Lung (tissue), 11 donors: ENCODE measurements at regions not wholly inside any gene's neighbourhood (a gene's known extent, or its start where the extent isn't known, plus 50 kb on each side); places are given as distances from the start of the nearest gene placed in this dataset.
A peak's percentile ranks its signal among the peaks of the same experiment; 100 is the strongest.

Source experiments
- ATAC-seq: fragments of 200-7000 bp; cut with Tn5 transposase; one replicate; pipeline ENCODE4 v1.9.1; 2020; ENCODE audit warnings: moderate number of reproducible peaks; ENCODE audit not compliant: insufficient read depth, low FRiP score
- DNase-seq, 3 donors: peaks; one replicate each; pipeline ENCODE4 v3.0.0-alpha.2; 2013 to 2017
- H3K27ac ChIP-seq, 2 donors: one replicate each; pipeline ENCODE4 v1.5.1; 2013; ENCODE audit warnings: mild to moderate bottlenecking in 2 of 2, moderate library complexity in 2 of 2, control low read depth in 1 of 2, inconsistent platforms in 1 of 2, low read depth in 1 of 2, low read length in 1 of 2
- H3K27me3 ChIP-seq, 3 donors: one replicate each; pipeline ENCODE4 v1.5.1; 2013; ENCODE audit warnings: low read length in 2 of 3; ENCODE audit not compliant: control insufficient read depth in 3 of 3, insufficient read depth in 3 of 3
- H3K36me3 ChIP-seq, 4 donors: one replicate each; pipeline ENCODE4 v1.5.1; 2013; ENCODE audit warnings: low read length in 4 of 4, mild to moderate bottlenecking in 1 of 4, moderate library complexity in 1 of 4; ENCODE audit not compliant: control insufficient read depth in 4 of 4, insufficient read depth in 4 of 4
- H3K4me1 ChIP-seq, 5 donors: one replicate each; pipeline ENCODE4 v1.5.1; 2013; ENCODE audit warnings: low read length in 5 of 5, mild to moderate bottlenecking in 2 of 5, moderate library complexity in 1 of 5; ENCODE audit not compliant: control insufficient read depth in 5 of 5, insufficient read depth in 5 of 5
- H3K4me3 ChIP-seq: one replicate; pipeline ENCODE4 v1.5.1; 2013; ENCODE audit warnings: mild to moderate bottlenecking, control low read depth, moderate library complexity
- H3K9ac ChIP-seq, 2 donors: one replicate each; pipeline ENCODE4 v1.5.1; 2013; ENCODE audit warnings: low read length in 2 of 2, control low read depth in 1 of 2; ENCODE audit not compliant: insufficient read depth in 1 of 2
- H3K9me3 ChIP-seq, 4 donors: one replicate each; pipeline ENCODE4 v1.5.1; 2013; ENCODE audit warnings: low read length in 3 of 4, mild to moderate bottlenecking in 1 of 4, moderate library complexity in 1 of 4; ENCODE audit not compliant: control insufficient read depth in 4 of 4, insufficient read depth in 3 of 4
- WGBS, 2 donors: extraction: QIAGEN DNeasy Blood & Tissue Kit; methylation state at CpG; one replicate each; pipeline ENCODE4 v1.1.7; 2013; 5-methylcytosine and 5-hydroxymethylcytosine counted together
- TF ChIP-seq, protein P1 (sequence below): IDR thresholded peaks from 2 replicates; pipeline ENCODE4 v1.5.1; 2012; ENCODE audit warnings: mild to moderate bottlenecking; ENCODE audit errors: control extremely low read depth, extremely low read depth
- donor health status: control.
- donor health status: control.
- donor health status: Bipolar disorder and iron deficiency.
- donor health status: healthy.
- donor health status: DM: yes; HTN: yes; CAD: no.

DNA sequence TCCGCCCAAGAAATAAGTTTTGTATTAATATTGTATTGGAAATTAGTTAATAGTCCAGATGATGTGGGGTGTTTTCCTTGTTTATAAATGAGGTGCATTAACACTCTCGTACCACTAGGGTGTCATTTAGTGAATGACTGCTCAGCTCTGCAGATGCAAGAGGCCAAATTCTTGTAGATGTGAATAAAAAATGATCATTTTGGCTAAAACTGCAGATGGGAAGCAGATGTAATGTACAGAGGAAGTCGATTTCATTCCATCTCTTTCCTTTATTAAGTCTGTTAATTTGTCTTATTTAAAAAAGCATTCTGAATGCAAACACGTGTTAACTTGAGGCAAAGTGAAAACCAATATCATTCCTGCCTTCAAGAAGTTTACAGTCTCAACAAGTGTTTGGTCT is 108.1 kb downstream of the DHX15 start:
- ATAC-seq (no peak), DNase-seq (peak in 2 of 3 donors; percentile 32 to 39)
- Histone ChIP-seq H3K9ac (no peak overlapping the region), H3K9me3 (peaks cover 0 to 2% (median 0%) of the 10 kb centered on the region in 4 donors), H3K4me1 (peaks cover 0 to 20% (median 5%) of the 10 kb centered on the region in 5 donors), H3K27me3 (peaks cover 3 to 5% (median 3%) of the 10 kb centered on the region in 3 donors), H3K36me3 (no peaks in the 10 kb centered on the region), H3K27ac (no peak overlapping the region), H3K4me3 (no peak overlapping the region)
- TF ChIP-seq, protein P1, sequence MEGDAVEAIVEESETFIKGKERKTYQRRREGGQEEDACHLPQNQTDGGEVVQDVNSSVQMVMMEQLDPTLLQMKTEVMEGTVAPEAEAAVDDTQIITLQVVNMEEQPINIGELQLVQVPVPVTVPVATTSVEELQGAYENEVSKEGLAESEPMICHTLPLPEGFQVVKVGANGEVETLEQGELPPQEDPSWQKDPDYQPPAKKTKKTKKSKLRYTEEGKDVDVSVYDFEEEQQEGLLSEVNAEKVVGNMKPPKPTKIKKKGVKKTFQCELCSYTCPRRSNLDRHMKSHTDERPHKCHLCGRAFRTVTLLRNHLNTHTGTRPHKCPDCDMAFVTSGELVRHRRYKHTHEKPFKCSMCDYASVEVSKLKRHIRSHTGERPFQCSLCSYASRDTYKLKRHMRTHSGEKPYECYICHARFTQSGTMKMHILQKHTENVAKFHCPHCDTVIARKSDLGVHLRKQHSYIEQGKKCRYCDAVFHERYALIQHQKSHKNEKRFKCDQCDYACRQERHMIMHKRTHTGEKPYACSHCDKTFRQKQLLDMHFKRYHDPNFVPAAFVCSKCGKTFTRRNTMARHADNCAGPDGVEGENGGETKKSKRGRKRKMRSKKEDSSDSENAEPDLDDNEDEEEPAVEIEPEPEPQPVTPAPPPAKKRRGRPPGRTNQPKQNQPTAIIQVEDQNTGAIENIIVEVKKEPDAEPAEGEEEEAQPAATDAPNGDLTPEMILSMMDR, result no peak
- 55 to 60% methylated on average over 4 of the region's 4 CpGs for WGBS, 2 donors

DNA sequence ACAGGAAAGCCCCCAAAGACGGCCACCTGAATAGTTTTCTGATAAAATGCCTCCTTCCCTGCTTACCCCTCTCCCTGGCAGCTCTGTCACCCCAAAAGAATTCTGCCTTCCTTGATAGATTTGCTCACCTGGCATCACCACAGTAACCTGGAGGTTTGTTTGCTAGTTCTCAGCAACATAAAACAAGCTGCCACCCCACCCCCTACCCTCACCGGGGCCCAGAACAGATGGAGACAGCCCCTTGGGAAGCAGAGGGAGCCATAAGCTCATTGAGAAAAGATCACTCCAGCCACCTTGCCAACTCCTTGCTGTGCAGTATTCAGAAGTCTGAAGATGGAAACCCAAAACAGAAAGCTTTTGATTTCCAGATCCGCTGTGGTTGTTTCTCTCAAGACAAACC is 108.6 kb downstream of the DHX15 start:
- WGBS, 2 donors, result 78 to 80% methylated on average over 3 of the region's 3 CpGs
- Histone ChIP-seq H3K36me3 (no peaks in the 10 kb centered on the region), H3K9me3 (peaks cover 0 to 2% (median 0%) of the 10 kb centered on the region in 4 donors), H3K9ac (no peak overlapping the region), H3K27ac (no peak overlapping the region), H3K4me1 (peaks cover 0 to 24% (median 5%) of the 10 kb centered on the region in 5 donors), H3K4me3 (no peak overlapping the region), H3K27me3 (peaks cover 3 to 7% (median 3%) of the 10 kb centered on the region in 3 donors)
- no peak for DNase-seq
- TF ChIP-seq, protein P1, result no peak
- no peak for ATAC-seq

DNA sequence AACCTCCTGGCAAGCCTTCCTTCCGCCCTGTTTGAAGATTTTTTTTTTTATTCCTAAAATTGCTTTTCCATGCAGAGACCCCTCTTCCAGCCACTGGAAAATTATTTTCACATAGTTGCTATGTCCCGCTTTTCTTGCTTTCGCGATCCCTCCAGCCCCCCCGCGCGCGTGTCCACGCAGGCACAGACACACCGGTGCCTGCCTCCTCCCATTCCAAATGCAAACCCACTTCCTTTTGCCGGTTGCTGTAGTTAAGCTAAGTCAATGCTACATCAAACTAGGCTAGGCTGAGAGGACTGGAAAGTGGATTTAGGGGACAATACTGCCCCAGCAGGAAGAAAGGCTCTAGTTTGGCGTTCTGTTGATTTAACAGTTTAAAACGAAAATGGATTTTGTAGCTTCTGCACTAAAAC is 111.0 kb downstream of the DHX15 start:
- 1 to 2% methylated on average over 13 of the region's 13 CpGs for WGBS, 2 donors
- Histone ChIP-seq H3K4me3 (peak overlapping the region; percentile 70), H3K9ac (peak overlapping the region in 1 of 2 donors; percentile 23), H3K27ac (peak overlapping the region in 1 of 2 donors; percentile 61), H3K4me1 (peaks cover 0 to 39% (median 12%) of the 10 kb centered on the region in 5 donors), H3K36me3 (no peaks in the 10 kb centered on the region), H3K9me3 (peaks cover 0 to 2% (median 0%) of the 10 kb centered on the region in 4 donors), H3K27me3 (peaks cover 3 to 22% (median 8%) of the 10 kb centered on the region in 3 donors)
- ATAC-seq, result no peak
- peak; percentile 40 to 82 (median 75) for DNase-seq
- TF ChIP-seq, protein P1, result no peak
